GM19324 (cell line): ENCODE measurements at regions not wholly inside any gene's neighbourhood (a gene's known extent, or its start where the extent isn't known, plus 50 kb on each side); places are given as distances from the start of the nearest gene placed in this dataset.

Experiments used
- ATAC-seq: cut with Tn5 transposase; IDR thresholded peaks from one replicate; pipeline ENCODE4 v1.9.1; 2021; ENCODE audit warnings: mild to moderate bottlenecking, moderate library complexity; ENCODE audit not compliant: unreplicated experiment, low FRiP score

GRCh38 chr4:137213372-137214173 lies 318.7 kb downstream of the PCDH18 start:
- no peak for ATAC-seq

- ATAC-seq = no peak
These were observed 319.7 kb downstream of the PCDH18 start for GRCh38 chr4:137212601-137213000.

- no peak for ATAC-seq
These were observed 323.1 kb downstream of the PCDH18 start for GRCh38 chr4:137209240-137209639.

- no peak for ATAC-seq
These were observed 325.5 kb downstream of the PCDH18 start for GRCh38 chr4:137206781-137207180.

- ATAC-seq = no peak
These were observed 328.7 kb downstream of the PCDH18 start for GRCh38 chr4:137203601-137204000.

GRCh38 chr4:137200322-137200721 lies 332.0 kb downstream of the PCDH18 start:
- no peak for ATAC-seq

- no peak for ATAC-seq
These were observed 333.5 kb downstream of the PCDH18 start for GRCh38 chr4:137198791-137199190.

- no peak for ATAC-seq
These were observed 337.6 kb downstream of the PCDH18 start for GRCh38 chr4:137194670-137195069.

- no peak for ATAC-seq
These were observed 338.7 kb downstream of the PCDH18 start for GRCh38 chr4:137193564-137193963.

GRCh38 chr4:137181293-137181899 lies 350.9 kb downstream of the PCDH18 start:
- ATAC-seq = no peak

GRCh38 chr4:137180349-137180748 lies 351.9 kb downstream of the PCDH18 start:
- ATAC-seq = no peak

GRCh38 chr4:137156807-137157206 lies 375.5 kb downstream of the PCDH18 start:
- ATAC-seq = no peak

- no peak for ATAC-seq
These were observed 376.2 kb downstream of the PCDH18 start for GRCh38 chr4:137156054-137156453.

GRCh38 chr4:137131201-137131600 lies 401.1 kb downstream of the PCDH18 start:
- ATAC-seq = no peak

GRCh38 chr4:137129845-137130244 lies 402.4 kb downstream of the PCDH18 start:
- no peak for ATAC-seq

GRCh38 chr4:137129441-137129840 lies 402.9 kb downstream of the PCDH18 start:
- ATAC-seq = no peak

GRCh38 chr4:137125011-137125410 lies 407.3 kb downstream of the PCDH18 start:
- no peak for ATAC-seq

- no peak for ATAC-seq
These were observed 407.9 kb downstream of the PCDH18 start for GRCh38 chr4:137124278-137124932.

GRCh38 chr4:137122876-137123275 lies 409.4 kb downstream of the PCDH18 start:
- ATAC-seq = no peak

- no peak for ATAC-seq
These were observed 416.1 kb downstream of the PCDH18 start for GRCh38 chr4:137116144-137116543.

GRCh38 chr4:137106733-137107132 lies 425.6 kb downstream of the PCDH18 start:
- ATAC-seq = no peak

GRCh38 chr4:137106287-137106686 lies 426.0 kb downstream of the PCDH18 start:
- ATAC-seq = no peak
